Astrocyte of the spinal cord (primary cell): ENCODE measurements at regions not wholly inside any gene's neighbourhood (a gene's known extent, or its start where the extent isn't known, plus 50 kb on each side); places are given as distances from the start of the nearest gene placed in this dataset.
"Not testable (repeated sequence)": the region's sequence is repeated elsewhere in the genome, so short reads cannot be mapped to it uniquely, and the experiment has no call there.

Experiments used
- DNase-seq: peaks from one replicate; pipeline ENCODE4 v3.0.0; 2011; ENCODE audit warnings: low read depth, low spot score
- H3K4me3 ChIP-seq: 2 replicates; pipeline ENCODE4 v1.5.1; 2011; ENCODE audit warnings: low read depth, mild to moderate bottlenecking, low read length, moderate library complexity
- CTCF ChIP-seq: IDR thresholded peaks from 2 replicates; pipeline ENCODE4 v1.5.1; 2012; ENCODE audit warnings: low read depth, mild to moderate bottlenecking, low read length, inconsistent platforms
- in situ Hi-C: cut with HindIII; loops from 2 replicates; pipeline ENCODE4 v1.10.0; 2017; ENCODE audit warnings: low sequenced_read_pairs

- no peak for TF ChIP-seq CTCF
- in situ Hi-C loops, result no loop called here
- peak; percentile 36 for DNase-seq
- no peak overlapping the region for H3K4me3 ChIP-seq
Measured at GRCh38 chr11:96567176-96567575, 177.4 kb downstream of the JRKL start.

GRCh38 chr11:96567667-96568066 lies 177.9 kb downstream of the JRKL start:
- no peak overlapping the region for H3K4me3 ChIP-seq
- DNase-seq, result no peak
- in situ Hi-C loops, result no loop called here
- TF ChIP-seq CTCF, result no peak

GRCh38 chr11:96576383-96576782 lies 186.6 kb downstream of the JRKL start:
- no peak overlapping the region for H3K4me3 ChIP-seq
- DNase-seq, result no peak
- in situ Hi-C loops, result no loop called here
- no peak for TF ChIP-seq CTCF

- in situ Hi-C loops, result no loop called here
- no peak for TF ChIP-seq CTCF
- H3K4me3 ChIP-seq, result no peak overlapping the region
- DNase-seq, result no peak
Measured at GRCh38 chr11:96578379-96578778, 188.6 kb downstream of the JRKL start.

- no peak for DNase-seq
- H3K4me3 ChIP-seq, result no peak overlapping the region
- in situ Hi-C loops, result no loop called here
- no peak for TF ChIP-seq CTCF
Measured at GRCh38 chr11:96579656-96580055, 189.8 kb downstream of the JRKL start.

GRCh38 chr11:96580476-96581040 lies 190.7 kb downstream of the JRKL start:
- TF ChIP-seq CTCF, result no peak
- DNase-seq, result no peak
- in situ Hi-C loops, result no loop called here
- H3K4me3 ChIP-seq, result no peak overlapping the region

GRCh38 chr11:96585944-96586880 lies 196.4 kb downstream of the JRKL start:
- H3K4me3 ChIP-seq, in situ Hi-C loops, DNase-seq: not testable (repeated sequence)

- H3K4me3 ChIP-seq, DNase-seq, in situ Hi-C loops: not testable (repeated sequence)
Measured at GRCh38 chr11:96588793-96589192, 199.0 kb downstream of the JRKL start.
